ENCODE measurements at regions not wholly inside any gene's neighbourhood (a gene's known extent, or its start where the extent isn't known, plus 50 kb on each side); places are given as distances from the start of the nearest gene placed in this dataset.
"Not testable (repeated sequence)": the region's sequence is repeated elsewhere in the genome, so short reads cannot be mapped to it uniquely, and the experiment has no call there.

GRCh38 chr7:108659261-108659660, 89.6 kb downstream of the DNAJB9 start:
- TF ChIP-seq CTCF (IDR thresholded peaks at IDR 0.05; ENCODE audit: control insufficient read depth, extremely low read depth, insufficient read depth) = no peak
- no peak for DNase-seq (ENCODE audit: low read depth)
- no peak overlapping the region for H3K4me3 ChIP-seq (ENCODE audit: low read depth, low read length)

GRCh38 chr7:108659867-108660266, 90.2 kb downstream of the DNAJB9 start:
- no peak for DNase-seq (ENCODE audit: low read depth)
- H3K4me3 ChIP-seq (ENCODE audit: low read depth, low read length) = no peak overlapping the region
- TF ChIP-seq CTCF (IDR thresholded peaks at IDR 0.05; ENCODE audit: control insufficient read depth, extremely low read depth, insufficient read depth) = no peak

- no peak for DNase-seq (ENCODE audit: low read depth)
- no peak overlapping the region for H3K4me3 ChIP-seq (ENCODE audit: low read depth, low read length)
- peak; percentile 31; the same call in 1 of the 2 replicates for TF ChIP-seq CTCF (IDR thresholded peaks at IDR 0.05; ENCODE audit: control insufficient read depth, extremely low read depth, insufficient read depth)
These were observed 90.8 kb downstream of the DNAJB9 start for GRCh38 chr7:108660465-108660864.

- no peak for DNase-seq (ENCODE audit: low read depth)
- H3K4me3 ChIP-seq (ENCODE audit: low read depth, low read length) = no peak overlapping the region
- TF ChIP-seq CTCF (IDR thresholded peaks at IDR 0.05; ENCODE audit: control insufficient read depth, extremely low read depth, insufficient read depth) = no peak
These were observed 93.2 kb downstream of the DNAJB9 start for GRCh38 chr7:108662783-108663362.

- H3K4me3 ChIP-seq (ENCODE audit: low read depth, low read length) = no peak overlapping the region
- no peak for TF ChIP-seq CTCF (IDR thresholded peaks at IDR 0.05; ENCODE audit: control insufficient read depth, extremely low read depth, insufficient read depth)
- no peak for DNase-seq (ENCODE audit: low read depth)
These were observed 94.0 kb downstream of the DNAJB9 start for GRCh38 chr7:108663701-108664100.

- no peak overlapping the region for H3K4me3 ChIP-seq (ENCODE audit: low read depth, low read length)
- no peak for DNase-seq (ENCODE audit: low read depth)
- no peak for TF ChIP-seq CTCF (IDR thresholded peaks at IDR 0.05; ENCODE audit: control insufficient read depth, extremely low read depth, insufficient read depth)
These were observed 97.5 kb downstream of the DNAJB9 start for GRCh38 chr7:108667216-108667615.

- no peak for TF ChIP-seq CTCF (IDR thresholded peaks at IDR 0.05; ENCODE audit: control insufficient read depth, extremely low read depth, insufficient read depth)
- H3K4me3 ChIP-seq (ENCODE audit: low read depth, low read length) = no peak overlapping the region
- no peak for DNase-seq (ENCODE audit: low read depth)
These were observed 100.3 kb downstream of the DNAJB9 start for GRCh38 chr7:108669958-108670357.

- H3K4me3 ChIP-seq (ENCODE audit: low read depth, low read length); DNase-seq (ENCODE audit: low read depth): not testable (repeated sequence)
These were observed 104.0 kb downstream of the DNAJB9 start for GRCh38 chr7:108673699-108674098.
